ENCODE measurements at regions not wholly inside any gene's neighbourhood (a gene's known extent, or its start where the extent isn't known, plus 50 kb on each side); places are given as distances from the start of the nearest gene placed in this dataset.

- TF ChIP-seq, protein P1, sequence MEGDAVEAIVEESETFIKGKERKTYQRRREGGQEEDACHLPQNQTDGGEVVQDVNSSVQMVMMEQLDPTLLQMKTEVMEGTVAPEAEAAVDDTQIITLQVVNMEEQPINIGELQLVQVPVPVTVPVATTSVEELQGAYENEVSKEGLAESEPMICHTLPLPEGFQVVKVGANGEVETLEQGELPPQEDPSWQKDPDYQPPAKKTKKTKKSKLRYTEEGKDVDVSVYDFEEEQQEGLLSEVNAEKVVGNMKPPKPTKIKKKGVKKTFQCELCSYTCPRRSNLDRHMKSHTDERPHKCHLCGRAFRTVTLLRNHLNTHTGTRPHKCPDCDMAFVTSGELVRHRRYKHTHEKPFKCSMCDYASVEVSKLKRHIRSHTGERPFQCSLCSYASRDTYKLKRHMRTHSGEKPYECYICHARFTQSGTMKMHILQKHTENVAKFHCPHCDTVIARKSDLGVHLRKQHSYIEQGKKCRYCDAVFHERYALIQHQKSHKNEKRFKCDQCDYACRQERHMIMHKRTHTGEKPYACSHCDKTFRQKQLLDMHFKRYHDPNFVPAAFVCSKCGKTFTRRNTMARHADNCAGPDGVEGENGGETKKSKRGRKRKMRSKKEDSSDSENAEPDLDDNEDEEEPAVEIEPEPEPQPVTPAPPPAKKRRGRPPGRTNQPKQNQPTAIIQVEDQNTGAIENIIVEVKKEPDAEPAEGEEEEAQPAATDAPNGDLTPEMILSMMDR (conservative IDR thresholded peaks at IDR 0.05): no peak
- TF ChIP-seq ZFX (IDR thresholded peaks at IDR 0.05): no peak
These were observed 230.2 kb upstream of the NT5C1B start for GRCh38 chr2:18819566-18819965.
